Pancreas (tissue), 10 donors: ENCODE measurements at regions not wholly inside any gene's neighbourhood (a gene's known extent, or its start where the extent isn't known, plus 50 kb on each side); places are given as distances from the start of the nearest gene placed in this dataset.
A peak's percentile ranks its signal among the peaks of the same experiment; 100 is the strongest.
"Not testable (repeated sequence)": the region's sequence is repeated elsewhere in the genome, so short reads cannot be mapped to it uniquely, and the experiment has no call there.

ENCODE experiments used
- ATAC-seq, 4 donors: fragments of 200-7000 bp; cut with Tn5 transposase; one replicate each; pipeline versions ENCODE4 v1.8.0 to v1.9.1; 2020; ENCODE audit warnings: mild to moderate bottlenecking in 4 of 4, moderate library complexity in 4 of 4
- DNase-seq, 6 donors: peaks; one replicate each; pipeline ENCODE4 v3.0.0-alpha.2; 2020
- FAIRE-seq: peaks from 2 replicates; lab custom pipeline; 2012; peaks lifted over from hg19 to GRCh38; lab: Jason Lieb, UNC
- H3K27ac ChIP-seq, 4 donors: fragments of 200-600 bp; sonication (generic); 1 replicate in 3 of 4; 2 replicates in 1 of 4; pipeline versions ENCODE4 v1.5.0 to v1.8.0; 2020
- H3K27me3 ChIP-seq, 4 donors: fragments of 200-600 bp; one replicate each; pipeline ENCODE4 v1.8.0; 2021
- H3K36me3 ChIP-seq, 3 donors: fragments of 200-600 bp; sonication (generic) in 1 of 3; one replicate each; pipeline versions ENCODE4 v1.5.0 to v1.8.0; 2020 to 2021
- H3K4me1 ChIP-seq, 3 donors: fragments of 200-600 bp; one replicate each; pipeline ENCODE4 v1.8.0; 2021
- H3K4me3 ChIP-seq, 4 donors: fragments of 200-600 bp; sonication (generic) in 2 of 4; one replicate each; pipeline versions ENCODE4 v1.5.0 to v1.8.0; 2020 to 2021
- H3K9me3 ChIP-seq, 4 donors: fragments of 200-600 bp; one replicate each; pipeline ENCODE4 v1.8.0; 2021
- WGBS, 2 donors: extraction: QIAGEN DNeasy Blood & Tissue Kit; methylation state at CpG; one replicate each; pipeline ENCODE4 v1.1.7; 2013; 5-methylcytosine and 5-hydroxymethylcytosine counted together
- intact Hi-C, 3 donors: fragments of 100-400 bp; cut with DNase I; formaldehyde crosslinking; loops; one replicate each; pipeline versions ENCODE4 v1.11.1 to v1.14.2; 2022
- TF ChIP-seq, protein P1 (sequence below), 4 donors: fragments of 200-600 bp; sonication (generic) in 3 of 4; IDR thresholded peaks; one replicate each; pipeline versions ENCODE4 v1.5.0 to v1.8.0; 2021; ENCODE audit warnings: antibody characterized with exemption in 4 of 4
- donor health status: healthy with polysubstance abuse.
- donor health status: DM: no; HTN: no; CAD: no; lungs with moderate emphysema.
- donor health status: DM: no; HTN: no; CAD: no.
- donor health status: control.
- donor health status: control.
- donor health status: Bipolar disorder and iron deficiency.
- donor health status: DM: yes; HTN: yes; CAD: no.
- donor health status: DM: no; HTN: no; CAD: no.
- donor health status: DM: no; HTN: no; CAD: no.
- donor health status: DM: yes; HTN: yes; CAD: no.

DNA sequence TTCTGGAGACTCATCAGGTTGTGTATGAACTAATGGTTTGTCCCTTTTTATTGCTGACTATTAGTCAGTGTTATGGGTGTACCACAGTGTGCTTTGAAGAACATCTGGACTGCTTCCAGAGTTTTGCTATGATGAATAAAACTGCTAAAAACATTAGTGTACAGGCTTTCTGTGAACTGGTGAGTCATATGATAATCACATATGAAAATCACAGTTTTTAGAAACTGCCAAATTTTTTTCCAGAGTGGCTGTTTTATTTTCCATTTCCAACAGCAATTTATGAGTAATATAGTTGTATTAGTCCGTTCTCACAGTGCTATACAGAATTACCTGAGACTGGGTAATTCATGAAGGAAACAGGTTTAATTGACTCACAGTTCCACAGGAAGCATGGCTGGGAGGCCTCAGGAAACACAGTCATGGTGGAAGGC, 281.2 kb upstream of the VSTM2A start:
- DNase-seq (no peak), ATAC-seq (peak in 1 of 4 donors; percentile 52), FAIRE-seq (no peak)
- no peaks in the 10 kb centered on the region for H3K9me3 ChIP-seq
- H3K4me1 ChIP-seq = no peaks in the 10 kb centered on the region
- TF ChIP-seq, protein P1, sequence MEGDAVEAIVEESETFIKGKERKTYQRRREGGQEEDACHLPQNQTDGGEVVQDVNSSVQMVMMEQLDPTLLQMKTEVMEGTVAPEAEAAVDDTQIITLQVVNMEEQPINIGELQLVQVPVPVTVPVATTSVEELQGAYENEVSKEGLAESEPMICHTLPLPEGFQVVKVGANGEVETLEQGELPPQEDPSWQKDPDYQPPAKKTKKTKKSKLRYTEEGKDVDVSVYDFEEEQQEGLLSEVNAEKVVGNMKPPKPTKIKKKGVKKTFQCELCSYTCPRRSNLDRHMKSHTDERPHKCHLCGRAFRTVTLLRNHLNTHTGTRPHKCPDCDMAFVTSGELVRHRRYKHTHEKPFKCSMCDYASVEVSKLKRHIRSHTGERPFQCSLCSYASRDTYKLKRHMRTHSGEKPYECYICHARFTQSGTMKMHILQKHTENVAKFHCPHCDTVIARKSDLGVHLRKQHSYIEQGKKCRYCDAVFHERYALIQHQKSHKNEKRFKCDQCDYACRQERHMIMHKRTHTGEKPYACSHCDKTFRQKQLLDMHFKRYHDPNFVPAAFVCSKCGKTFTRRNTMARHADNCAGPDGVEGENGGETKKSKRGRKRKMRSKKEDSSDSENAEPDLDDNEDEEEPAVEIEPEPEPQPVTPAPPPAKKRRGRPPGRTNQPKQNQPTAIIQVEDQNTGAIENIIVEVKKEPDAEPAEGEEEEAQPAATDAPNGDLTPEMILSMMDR (IDR thresholded peaks at IDR 0.05) = no peak
- H3K4me3 ChIP-seq = no peak overlapping the region
- H3K27ac ChIP-seq = no peak overlapping the region
- intact Hi-C loops = no loop called here
- H3K36me3 ChIP-seq = no peaks in the 10 kb centered on the region
- WGBS, 2 donors = 48 to 50% methylated on average over 1 of the region's 1 CpG
- no peaks in the 10 kb centered on the region for H3K27me3 ChIP-seq

- Histone ChIP-seq H3K4me3 (no peak overlapping the region), H3K4me1 (no peaks in the 10 kb centered on the region), H3K9me3 (no peaks in the 10 kb centered on the region), H3K27ac (no peak overlapping the region), H3K27me3 (no peaks in the 10 kb centered on the region), H3K36me3 (no peaks in the 10 kb centered on the region)
- intact Hi-C loops = no loop called here
- WGBS, 2 donors = 22 to 36% methylated on average over 1 of the region's 1 CpG
- FAIRE-seq (no peak), ATAC-seq (no peak), DNase-seq (no peak)
- TF ChIP-seq, protein P1 (IDR thresholded peaks at IDR 0.05) = no peak
Measured at GRCh38 chr7:54278847-54279246, 263.3 kb upstream of the VSTM2A start.

DNA sequence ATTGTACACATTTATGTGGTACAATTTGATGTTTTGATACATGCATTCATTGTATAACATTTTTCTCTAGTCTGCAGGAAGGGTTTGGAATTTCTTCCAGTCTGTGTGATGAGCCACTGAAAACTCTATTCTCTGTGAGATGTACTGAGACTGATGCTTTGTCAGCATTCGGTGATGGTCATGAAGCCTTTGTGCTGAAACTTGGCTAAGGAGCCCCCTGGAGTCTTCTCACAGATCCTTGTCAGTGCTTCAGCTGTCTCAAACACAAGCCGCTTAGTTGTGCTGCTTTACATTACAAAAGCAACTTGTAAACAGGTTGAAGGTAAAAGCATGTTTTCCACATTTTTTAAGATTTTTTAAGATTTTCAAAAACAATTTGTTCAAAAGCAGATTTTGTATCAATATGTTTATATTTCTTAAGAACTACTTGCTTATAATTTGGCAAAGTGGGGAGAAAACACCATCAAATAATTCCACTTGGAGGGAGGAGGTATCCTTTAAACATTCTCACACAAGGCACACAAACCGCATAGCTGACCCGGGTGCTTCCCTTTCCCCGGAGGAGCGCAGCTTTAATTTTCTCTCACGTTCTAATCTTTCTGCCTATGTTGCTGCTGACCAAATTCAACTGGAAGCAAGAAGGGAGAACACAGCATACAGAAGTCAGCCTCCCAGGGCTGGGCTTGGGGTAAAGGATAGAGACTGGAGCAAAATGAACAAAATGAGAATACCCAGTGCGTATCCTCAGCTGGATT, 249.8 kb upstream of the VSTM2A start:
- no peaks in the 10 kb centered on the region for H3K27me3 ChIP-seq
- intact Hi-C loops = no loop called here
- TF ChIP-seq, protein P1 (IDR thresholded peaks at IDR 0.05) = no peak
- no peaks in the 10 kb centered on the region for H3K36me3 ChIP-seq
- H3K9me3 ChIP-seq = no peaks in the 10 kb centered on the region
- 21 to 22% methylated on average over 8 of the region's 8 CpGs for WGBS, 2 donors
- ATAC-seq (no peak), DNase-seq (no peak), FAIRE-seq (no peak)
- H3K27ac ChIP-seq = no peak overlapping the region
- no peaks in the 10 kb centered on the region for H3K4me1 ChIP-seq
- no peak overlapping the region for H3K4me3 ChIP-seq

DNA sequence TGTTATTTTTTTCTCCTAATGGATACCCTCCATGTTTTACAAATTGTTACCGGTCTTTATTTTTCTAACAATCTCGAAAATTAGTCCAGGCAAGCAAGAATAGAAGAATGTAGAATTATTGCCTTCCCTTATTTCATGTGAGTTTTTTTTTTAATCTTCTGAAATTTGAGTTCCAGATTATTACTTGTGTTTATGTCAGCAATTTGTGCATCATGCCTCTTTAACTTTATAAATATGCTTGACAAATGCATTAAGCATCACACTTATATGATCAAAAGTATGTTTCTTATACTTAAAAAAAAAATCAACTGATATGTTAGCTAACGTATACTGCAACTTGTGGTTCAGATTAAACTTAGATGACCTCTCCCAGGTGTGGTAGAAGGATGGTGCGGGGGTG, 242.7 kb upstream of the VSTM2A start:
- H3K27ac ChIP-seq = no peak overlapping the region
- FAIRE-seq (no peak), ATAC-seq (no peak), DNase-seq (no peak)
- intact Hi-C loops = no loop called here
- H3K27me3 ChIP-seq = no peaks in the 10 kb centered on the region
- H3K36me3 ChIP-seq = no peaks in the 10 kb centered on the region
- WGBS, 2 donors = 40 to 57% methylated on average over 4 of the region's 4 CpGs
- no peak overlapping the region for H3K4me3 ChIP-seq
- no peaks in the 10 kb centered on the region for H3K4me1 ChIP-seq
- TF ChIP-seq, protein P1 (IDR thresholded peaks at IDR 0.05) = no peak
- no peaks in the 10 kb centered on the region for H3K9me3 ChIP-seq

- H3K27ac ChIP-seq, H3K27me3 ChIP-seq, H3K4me3 ChIP-seq, H3K4me1 ChIP-seq, FAIRE-seq, H3K9me3 ChIP-seq, DNase-seq, ATAC-seq, intact Hi-C loops, H3K36me3 ChIP-seq: not testable (repeated sequence)
Measured at GRCh38 chr7:54315955-54316354, 226.2 kb upstream of the VSTM2A start.
